ENCODE measurements at regions not wholly inside any gene's neighbourhood (a gene's known extent, or its start where the extent isn't known, plus 50 kb on each side); places are given as distances from the start of the nearest gene placed in this dataset.
"Not testable (repeated sequence)": the region's sequence is repeated elsewhere in the genome, so short reads cannot be mapped to it uniquely, and the experiment has no call there.

DNA sequence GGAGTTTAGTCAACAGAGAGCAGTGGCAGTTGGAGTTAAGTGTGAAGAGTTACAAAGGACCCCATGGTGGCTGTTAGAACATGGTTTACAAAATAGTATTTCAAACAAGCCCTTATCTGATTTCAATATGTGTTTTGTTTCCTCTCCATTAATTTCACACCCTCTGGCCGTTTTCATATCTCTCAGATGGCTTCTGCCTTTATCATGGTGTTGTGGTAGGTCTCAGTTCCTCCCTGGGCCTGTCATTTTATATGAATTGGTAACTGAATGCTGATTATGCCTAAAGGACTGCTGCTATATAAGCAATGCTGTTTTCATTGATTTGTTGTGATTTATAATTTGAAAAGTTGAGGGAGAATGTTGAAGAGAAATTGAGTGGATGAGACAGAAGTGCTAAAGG is 686.7 kb downstream of the NYAP2 start:
- DNase-seq (no peak), ATAC-seq (no peak)
- Histone ChIP-seq H3K4me3 (no peak overlapping the region), H3K27ac (no peak overlapping the region), H3K4me1 (no peaks in the 10 kb centered on the region), H3K27me3 (no peaks in the 10 kb centered on the region), H3K36me3 (no peaks in the 10 kb centered on the region), H3K9me3 (no peaks in the 10 kb centered on the region)
- 10 to 23% (median 17%) methylated on average over 1 of the region's 1 CpG for WGBS, 4 donors
- intact Hi-C loops (cut with DNase I) = no loop called here
- TF ChIP-seq POLR2A (IDR thresholded peaks at IDR 0.05) = no peak
- TF ChIP-seq, protein P1, sequence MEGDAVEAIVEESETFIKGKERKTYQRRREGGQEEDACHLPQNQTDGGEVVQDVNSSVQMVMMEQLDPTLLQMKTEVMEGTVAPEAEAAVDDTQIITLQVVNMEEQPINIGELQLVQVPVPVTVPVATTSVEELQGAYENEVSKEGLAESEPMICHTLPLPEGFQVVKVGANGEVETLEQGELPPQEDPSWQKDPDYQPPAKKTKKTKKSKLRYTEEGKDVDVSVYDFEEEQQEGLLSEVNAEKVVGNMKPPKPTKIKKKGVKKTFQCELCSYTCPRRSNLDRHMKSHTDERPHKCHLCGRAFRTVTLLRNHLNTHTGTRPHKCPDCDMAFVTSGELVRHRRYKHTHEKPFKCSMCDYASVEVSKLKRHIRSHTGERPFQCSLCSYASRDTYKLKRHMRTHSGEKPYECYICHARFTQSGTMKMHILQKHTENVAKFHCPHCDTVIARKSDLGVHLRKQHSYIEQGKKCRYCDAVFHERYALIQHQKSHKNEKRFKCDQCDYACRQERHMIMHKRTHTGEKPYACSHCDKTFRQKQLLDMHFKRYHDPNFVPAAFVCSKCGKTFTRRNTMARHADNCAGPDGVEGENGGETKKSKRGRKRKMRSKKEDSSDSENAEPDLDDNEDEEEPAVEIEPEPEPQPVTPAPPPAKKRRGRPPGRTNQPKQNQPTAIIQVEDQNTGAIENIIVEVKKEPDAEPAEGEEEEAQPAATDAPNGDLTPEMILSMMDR (IDR thresholded peaks at IDR 0.05) = no peak

DNA sequence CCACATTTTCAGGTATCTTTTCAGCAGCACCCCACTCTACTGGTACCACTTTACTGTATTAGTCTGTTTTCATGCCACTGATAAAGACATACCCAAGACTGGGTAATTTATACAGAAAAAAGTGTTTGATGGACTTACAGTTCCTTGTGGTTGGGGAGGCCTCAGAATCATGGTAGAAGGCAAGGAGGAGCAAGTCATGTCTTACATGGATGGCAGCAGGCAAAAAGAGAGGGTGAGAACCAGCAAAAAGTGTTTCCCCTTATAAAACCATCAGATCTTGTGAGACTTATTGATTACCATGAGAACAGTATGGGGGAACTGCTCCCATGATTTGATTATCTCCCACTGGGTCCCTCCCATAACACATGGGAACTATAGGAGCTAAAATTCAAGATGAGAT is 685.9 kb downstream of the NYAP2 start:
- ATAC-seq; H3K4me3 ChIP-seq; H3K27ac ChIP-seq; H3K9me3 ChIP-seq; DNase-seq; intact Hi-C loops (cut with DNase I); H3K27me3 ChIP-seq; H3K36me3 ChIP-seq; H3K4me1 ChIP-seq: not testable (repeated sequence)

DNA sequence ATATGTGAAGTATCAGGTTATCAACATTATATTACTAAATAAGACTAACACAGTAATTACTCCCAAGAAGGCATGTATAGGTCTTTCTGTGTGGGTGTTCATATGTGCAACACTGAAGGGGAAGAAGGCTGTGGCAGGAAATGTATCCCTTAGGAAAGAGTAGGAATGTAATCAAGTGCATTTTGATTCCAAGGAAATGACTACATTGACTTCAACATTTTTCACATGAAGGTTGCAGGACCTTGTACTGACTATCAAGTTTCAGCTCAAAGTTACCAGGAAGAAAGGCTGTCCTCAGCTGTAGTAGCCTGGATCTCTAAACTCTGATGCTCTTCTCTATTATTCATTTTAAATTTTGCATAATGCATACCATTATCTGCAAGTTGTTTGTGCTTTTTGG is 680.8 kb downstream of the NYAP2 start:
- ATAC-seq (no peak), DNase-seq (no peak)
- H3K4me1 ChIP-seq = peaks cover 0 to 7% (median 0%) of the 10 kb centered on the region in 12 donors
- intact Hi-C loops (cut with DNase I) = no loop called here
- no peak overlapping the region for H3K4me3 ChIP-seq
- TF ChIP-seq POLR2A (IDR thresholded peaks at IDR 0.05) = no peak
- TF ChIP-seq, protein P1 (IDR thresholded peaks at IDR 0.05) = no peak
- no peak overlapping the region for H3K27ac ChIP-seq
- no peaks in the 10 kb centered on the region for H3K27me3 ChIP-seq
- no peaks in the 10 kb centered on the region for H3K9me3 ChIP-seq
- H3K36me3 ChIP-seq = no peaks in the 10 kb centered on the region

DNA sequence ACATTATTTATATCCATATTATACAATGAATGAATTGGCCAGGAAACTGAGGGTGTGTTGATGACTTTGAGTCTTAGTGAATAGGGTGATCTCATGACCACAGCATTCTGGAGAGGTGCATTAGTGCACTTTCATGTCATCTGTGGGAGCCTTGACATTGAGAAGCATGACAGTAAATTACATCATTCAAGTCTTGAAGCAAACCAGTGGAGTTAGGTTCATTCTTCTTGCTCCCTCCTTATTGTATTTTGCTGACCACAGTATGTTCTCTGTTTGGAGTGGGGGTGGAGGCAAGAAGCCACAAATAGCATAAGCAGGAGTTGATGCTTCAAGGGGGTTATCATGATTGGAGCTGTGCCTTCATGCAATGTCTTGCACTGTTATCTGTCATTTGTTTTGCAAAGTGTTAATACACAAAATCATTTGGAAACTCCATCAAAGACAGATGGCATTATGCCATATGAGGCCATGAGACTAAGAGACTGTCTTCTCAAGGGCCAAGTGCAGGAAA is 680.2 kb downstream of the NYAP2 start:
- no peaks in the 10 kb centered on the region for H3K9me3 ChIP-seq
- ATAC-seq = no peak
- intact Hi-C loops (cut with DNase I) = no loop called here
- H3K27me3 ChIP-seq = no peaks in the 10 kb centered on the region
- peaks cover 0 to 7% (median 0%) of the 10 kb centered on the region in 12 donors for H3K4me1 ChIP-seq
- no peaks in the 10 kb centered on the region for H3K36me3 ChIP-seq
- no peak for DNase-seq
- H3K27ac ChIP-seq = no peak overlapping the region
- TF ChIP-seq, protein P1 (IDR thresholded peaks at IDR 0.05) = no peak
- no peak for TF ChIP-seq POLR2A (IDR thresholded peaks at IDR 0.05)
- no peak overlapping the region for H3K4me3 ChIP-seq

DNA sequence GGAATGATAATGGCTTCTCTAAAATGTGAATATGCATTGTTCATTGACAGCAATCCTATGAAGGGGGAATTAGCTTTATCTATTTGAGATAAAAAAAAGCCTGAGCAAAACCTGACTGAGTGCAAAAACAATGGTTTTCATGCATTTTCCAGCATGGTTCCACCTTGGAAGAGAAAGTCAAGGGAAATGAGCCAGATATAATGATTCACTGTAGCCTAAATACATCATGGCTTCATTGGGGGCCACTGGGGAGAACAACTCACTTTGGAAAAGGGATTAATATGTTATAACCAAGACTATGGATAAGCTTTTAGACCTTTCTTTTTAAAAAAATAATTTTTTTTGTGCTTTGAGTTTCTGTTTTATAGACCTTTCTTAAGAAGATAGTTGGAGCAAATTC is 679.7 kb downstream of the NYAP2 start:
- H3K27ac ChIP-seq = no peak overlapping the region
- no peaks in the 10 kb centered on the region for H3K36me3 ChIP-seq
- DNase-seq (no peak), ATAC-seq (no peak)
- no peak overlapping the region for H3K4me3 ChIP-seq
- intact Hi-C loops (cut with DNase I) = no loop called here
- H3K27me3 ChIP-seq = no peaks in the 10 kb centered on the region
- no peak for TF ChIP-seq POLR2A (IDR thresholded peaks at IDR 0.05)
- TF ChIP-seq, protein P1 (IDR thresholded peaks at IDR 0.05) = no peak
- H3K4me1 ChIP-seq = peaks cover 0 to 7% (median 0%) of the 10 kb centered on the region in 12 donors
- no peaks in the 10 kb centered on the region for H3K9me3 ChIP-seq

Data from heart left ventricle (tissue), 16 donors.